ENCODE measurements at regions not wholly inside any gene's neighbourhood (a gene's known extent, or its start where the extent isn't known, plus 50 kb on each side); places are given as distances from the start of the nearest gene placed in this dataset.

- no peak for TF ChIP-seq CTCF (IDR thresholded peaks at IDR 0.05)
Measured at GRCh38 chr16:65775829-65776228, 590.7 kb upstream of the CDH5 start.

GRCh38 chr16:65774350-65774749 lies 592.1 kb upstream of the CDH5 start:
- TF ChIP-seq CTCF (IDR thresholded peaks at IDR 0.05) = no peak

- TF ChIP-seq CTCF (IDR thresholded peaks at IDR 0.05) = no peak
Measured at GRCh38 chr16:65773301-65773874, 593.1 kb upstream of the CDH5 start.

GRCh38 chr16:65772134-65772732 lies 594.3 kb upstream of the CDH5 start:
- TF ChIP-seq CTCF (IDR thresholded peaks at IDR 0.05) = no peak

- no peak for TF ChIP-seq CTCF (IDR thresholded peaks at IDR 0.05)
Measured at GRCh38 chr16:65771707-65772106, 594.8 kb upstream of the CDH5 start.

- no peak for TF ChIP-seq CTCF (IDR thresholded peaks at IDR 0.05)
Measured at GRCh38 chr16:65770752-65771151, 595.7 kb upstream of the CDH5 start.

- no peak for TF ChIP-seq CTCF (IDR thresholded peaks at IDR 0.05)
Measured at GRCh38 chr16:65769776-65770438, 596.6 kb upstream of the CDH5 start.
